T47D (cell line): ENCODE measurements at regions not wholly inside any gene's neighbourhood (a gene's known extent, or its start where the extent isn't known, plus 50 kb on each side); places are given as distances from the start of the nearest gene placed in this dataset.

Source experiments
- DNase-seq, 2 experiments: peaks; one replicate each; pipeline versions ENCODE4 v3.0.0 to v3.0.0-alpha.2; 2011 to 2012; ENCODE audit warnings: low read depth in 1 of 2, low spot score in 1 of 2
- JUND ChIP-seq: IDR thresholded peaks from 2 replicates; pipeline ENCODE4 v1.6.1; 2012; ENCODE audit warnings: low read depth
- in situ Hi-C: cut with HindIII; loops from 2 replicates; pipeline ENCODE4 v1.10.0; 2016; ENCODE audit warnings: low sequenced_read_pairs, low pct_unique_long_range_greater_than_20kb

- no peak for TF ChIP-seq JUND
- in situ Hi-C loops = no loop called here
- DNase-seq = no peak
These were observed 57.3 kb upstream of the TES start for GRCh38 chr7:116153050-116153449.

- no peak for DNase-seq
- in situ Hi-C loops = no loop called here
- TF ChIP-seq JUND = no peak
These were observed 50.6 kb upstream of the TES start for GRCh38 chr7:116159711-116160110.
